ENCODE measurements at regions not wholly inside any gene's neighbourhood (a gene's known extent, or its start where the extent isn't known, plus 50 kb on each side); places are given as distances from the start of the nearest gene placed in this dataset.

DNA sequence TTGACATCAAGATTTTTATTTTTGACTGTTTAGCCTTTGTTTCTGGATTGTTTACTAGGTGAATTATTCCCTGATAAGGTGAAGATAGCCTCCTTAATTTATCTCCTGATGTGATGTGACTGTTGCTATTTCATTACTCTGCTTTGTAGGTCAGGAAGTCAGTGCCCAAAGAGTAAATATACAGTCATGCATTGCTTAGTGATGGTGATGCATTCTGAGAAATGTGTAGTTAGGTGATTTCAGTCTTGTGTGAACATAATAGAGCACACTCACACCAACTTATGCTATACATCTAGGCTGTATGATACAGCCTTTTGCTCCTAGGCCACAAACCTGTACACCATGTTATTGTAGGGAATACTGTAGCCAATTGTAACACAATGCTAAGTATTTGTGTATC is 102.4 kb upstream of the THUMPD2 start:
- in situ Hi-C loops (cut with HindIII; ENCODE audit: extremely low pct_ligation_motif_present, low pct_unique_long_range_greater_than_20kb) = no loop called here
- no peaks in the 10 kb centered on the region for H4K20me1 ChIP-seq (ENCODE audit: insufficient read depth, low read length)
- no peak overlapping the region for H3K4me3 ChIP-seq (replicated peaks in 1 of 3; ENCODE audit: insufficient read depth in 1 of 3, low read depth in 2 of 3, low read length in 3 of 3)
- DNase-seq (ENCODE audit: low spot score) = no peak
- H3K79me2 ChIP-seq (ENCODE audit: insufficient read depth, low read length) = no peaks in the 10 kb centered on the region
- ChIA-PET POLR2A (no interaction called here), CTCF (ENCODE audit: low intra/inter-chr PET ratio, low total read pairs) (no interaction called here)
- peaks cover 9% of the 10 kb centered on the region for H3K4me1 ChIP-seq (ENCODE audit: insufficient read depth, low read length)
- no peak overlapping the region for H3K9ac ChIP-seq (ENCODE audit: insufficient read depth, low read depth, low read length)
- H3K36me3 ChIP-seq (replicated peaks in 1 of 2; ENCODE audit: control insufficient read depth in 1 of 2, insufficient read depth in 2 of 2, low read length in 2 of 2) = no peaks in the 10 kb centered on the region
- ATAC-seq = no peak
- no peak for FAIRE-seq
- no peaks in the 10 kb centered on the region for H3K27me3 ChIP-seq (ENCODE audit: control insufficient read depth in 1 of 2, insufficient read depth in 2 of 2, low read length in 2 of 2)
- no peaks in the 10 kb centered on the region for H3K9me3 ChIP-seq (ENCODE audit: low read length)
- intact Hi-C loops (cut with micrococcal nuclease; ENCODE audit: unreplicated experiment) = no loop called here
- H3K27ac ChIP-seq (ENCODE audit: extremely low read length, insufficient read depth, low read length) = no peak overlapping the region
- BruUV-seq (replicated peaks) = no TSS peak
- H3K4me2 ChIP-seq (ENCODE audit: low read depth, low read length) = no peak overlapping the region
- no peak overlapping the region for H2AFZ ChIP-seq (ENCODE audit: low read length)
- TF ChIP-seq NR2F2 (IDR thresholded peaks at IDR 0.05; ENCODE audit: borderline replicate concordance, low read depth) = no peak
- no peak for TF ChIP-seq POLR2AphosphoS5 (IDR thresholded peaks at IDR 0.05; ENCODE audit: low read depth, low read length)
- no peak for TF ChIP-seq ZEB1 (IDR thresholded peaks at IDR 0.05; ENCODE audit: insufficient replicate concordance, low read depth)
- TF ChIP-seq SP140L (CRISPR knock-in tag; IDR thresholded peaks at IDR 0.05; ENCODE audit: borderline replicate concordance) = no peak
- TF ChIP-seq, protein P1, sequence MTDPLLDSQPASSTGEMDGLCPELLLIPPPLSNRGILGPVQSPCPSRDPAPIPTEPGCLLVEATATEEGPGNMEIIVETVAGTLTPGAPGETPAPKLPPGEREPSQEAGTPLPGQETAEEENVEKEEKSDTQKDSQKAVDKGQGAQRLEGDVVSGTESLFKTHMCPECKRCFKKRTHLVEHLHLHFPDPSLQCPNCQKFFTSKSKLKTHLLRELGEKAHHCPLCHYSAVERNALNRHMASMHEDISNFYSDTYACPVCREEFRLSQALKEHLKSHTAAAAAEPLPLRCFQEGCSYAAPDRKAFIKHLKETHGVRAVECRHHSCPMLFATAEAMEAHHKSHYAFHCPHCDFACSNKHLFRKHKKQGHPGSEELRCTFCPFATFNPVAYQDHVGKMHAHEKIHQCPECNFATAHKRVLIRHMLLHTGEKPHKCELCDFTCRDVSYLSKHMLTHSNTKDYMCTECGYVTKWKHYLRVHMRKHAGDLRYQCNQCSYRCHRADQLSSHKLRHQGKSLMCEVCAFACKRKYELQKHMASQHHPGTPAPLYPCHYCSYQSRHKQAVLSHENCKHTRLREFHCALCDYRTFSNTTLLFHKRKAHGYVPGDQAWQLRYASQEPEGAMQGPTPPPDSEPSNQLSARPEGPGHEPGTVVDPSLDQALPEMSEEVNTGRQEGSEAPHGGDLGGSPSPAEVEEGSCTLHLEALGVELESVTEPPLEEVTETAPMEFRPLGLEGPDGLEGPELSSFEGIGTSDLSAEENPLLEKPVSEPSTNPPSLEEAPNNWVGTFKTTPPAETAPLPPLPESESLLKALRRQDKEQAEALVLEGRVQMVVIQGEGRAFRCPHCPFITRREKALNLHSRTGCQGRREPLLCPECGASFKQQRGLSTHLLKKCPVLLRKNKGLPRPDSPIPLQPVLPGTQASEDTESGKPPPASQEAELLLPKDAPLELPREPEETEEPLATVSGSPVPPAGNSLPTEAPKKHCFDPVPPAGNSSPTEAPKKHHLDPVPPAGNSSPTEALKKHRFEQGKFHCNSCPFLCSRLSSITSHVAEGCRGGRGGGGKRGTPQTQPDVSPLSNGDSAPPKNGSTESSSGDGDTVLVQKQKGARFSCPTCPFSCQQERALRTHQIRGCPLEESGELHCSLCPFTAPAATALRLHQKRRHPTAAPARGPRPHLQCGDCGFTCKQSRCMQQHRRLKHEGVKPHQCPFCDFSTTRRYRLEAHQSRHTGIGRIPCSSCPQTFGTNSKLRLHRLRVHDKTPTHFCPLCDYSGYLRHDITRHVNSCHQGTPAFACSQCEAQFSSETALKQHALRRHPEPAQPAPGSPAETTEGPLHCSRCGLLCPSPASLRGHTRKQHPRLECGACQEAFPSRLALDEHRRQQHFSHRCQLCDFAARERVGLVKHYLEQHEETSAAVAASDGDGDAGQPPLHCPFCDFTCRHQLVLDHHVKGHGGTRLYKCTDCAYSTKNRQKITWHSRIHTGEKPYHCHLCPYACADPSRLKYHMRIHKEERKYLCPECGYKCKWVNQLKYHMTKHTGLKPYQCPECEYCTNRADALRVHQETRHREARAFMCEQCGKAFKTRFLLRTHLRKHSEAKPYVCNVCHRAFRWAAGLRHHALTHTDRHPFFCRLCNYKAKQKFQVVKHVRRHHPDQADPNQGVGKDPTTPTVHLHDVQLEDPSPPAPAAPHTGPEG (CRISPR knock-in tag; IDR thresholded peaks at IDR 0.05) = no peak
- TF ChIP-seq NCOR1 (IDR thresholded peaks at IDR 0.05; ENCODE audit: borderline replicate concordance, low read length) = no peak
- TF ChIP-seq ELF4 (CRISPR knock-in tag; IDR thresholded peaks at IDR 0.05; ENCODE audit: borderline replicate concordance) = no peak
- TF ChIP-seq, protein P2, sequence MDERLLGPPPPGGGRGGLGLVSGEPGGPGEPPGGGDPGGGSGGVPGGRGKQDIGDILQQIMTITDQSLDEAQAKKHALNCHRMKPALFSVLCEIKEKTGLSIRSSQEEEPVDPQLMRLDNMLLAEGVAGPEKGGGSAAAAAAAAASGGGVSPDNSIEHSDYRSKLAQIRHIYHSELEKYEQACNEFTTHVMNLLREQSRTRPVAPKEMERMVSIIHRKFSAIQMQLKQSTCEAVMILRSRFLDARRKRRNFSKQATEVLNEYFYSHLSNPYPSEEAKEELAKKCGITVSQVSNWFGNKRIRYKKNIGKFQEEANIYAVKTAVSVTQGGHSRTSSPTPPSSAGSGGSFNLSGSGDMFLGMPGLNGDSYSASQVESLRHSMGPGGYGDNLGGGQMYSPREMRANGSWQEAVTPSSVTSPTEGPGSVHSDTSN (CRISPR knock-in tag; IDR thresholded peaks at IDR 0.05) = no peak
- TF ChIP-seq ZNF709 (CRISPR knock-in tag; IDR thresholded peaks at IDR 0.05) = no peak
- no peak for TF ChIP-seq ZSCAN12 (CRISPR knock-in tag; IDR thresholded peaks at IDR 0.05)
- TF ChIP-seq HDAC6 (IDR thresholded peaks at IDR 0.05; ENCODE audit: low read depth, low read length) = no peak
- TF ChIP-seq, protein P3, sequence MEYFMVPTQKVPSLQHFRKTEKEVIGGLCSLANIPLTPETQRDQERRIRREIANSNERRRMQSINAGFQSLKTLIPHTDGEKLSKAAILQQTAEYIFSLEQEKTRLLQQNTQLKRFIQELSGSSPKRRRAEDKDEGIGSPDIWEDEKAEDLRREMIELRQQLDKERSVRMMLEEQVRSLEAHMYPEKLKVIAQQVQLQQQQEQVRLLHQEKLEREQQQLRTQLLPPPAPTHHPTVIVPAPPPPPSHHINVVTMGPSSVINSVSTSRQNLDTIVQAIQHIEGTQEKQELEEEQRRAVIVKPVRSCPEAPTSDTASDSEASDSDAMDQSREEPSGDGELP (IDR thresholded peaks at IDR 0.05; ENCODE audit: borderline replicate concordance, low read depth) = no peak
- TF ChIP-seq DPF2 (CRISPR knock-in tag; IDR thresholded peaks at IDR 0.05; ENCODE audit: borderline replicate concordance, low read depth) = no peak
- no peak for TF ChIP-seq ZNF570 (CRISPR knock-in tag; IDR thresholded peaks at IDR 0.05; ENCODE audit: borderline replicate concordance)
- no peak for TF ChIP-seq FOSL2 (CRISPR knock-in tag; IDR thresholded peaks at IDR 0.05)
- no peak for TF ChIP-seq HIVEP1 (CRISPR knock-in tag; IDR thresholded peaks at IDR 0.05)

Measured in HepG2 (cell line).